GM04504 (cell line): ENCODE measurements at regions not wholly inside any gene's neighbourhood (a gene's known extent, or its start where the extent isn't known, plus 50 kb on each side); places are given as distances from the start of the nearest gene placed in this dataset.
A peak's percentile ranks its signal among the peaks of the same experiment; 100 is the strongest.
"Not testable (repeated sequence)": the region's sequence is repeated elsewhere in the genome, so short reads cannot be mapped to it uniquely, and the experiment has no call there.

Source experiments
- DNase-seq: peaks from one replicate; pipeline ENCODE4 v3.0.0-alpha.2; 2012; ENCODE audit warnings: low read depth

DNA sequence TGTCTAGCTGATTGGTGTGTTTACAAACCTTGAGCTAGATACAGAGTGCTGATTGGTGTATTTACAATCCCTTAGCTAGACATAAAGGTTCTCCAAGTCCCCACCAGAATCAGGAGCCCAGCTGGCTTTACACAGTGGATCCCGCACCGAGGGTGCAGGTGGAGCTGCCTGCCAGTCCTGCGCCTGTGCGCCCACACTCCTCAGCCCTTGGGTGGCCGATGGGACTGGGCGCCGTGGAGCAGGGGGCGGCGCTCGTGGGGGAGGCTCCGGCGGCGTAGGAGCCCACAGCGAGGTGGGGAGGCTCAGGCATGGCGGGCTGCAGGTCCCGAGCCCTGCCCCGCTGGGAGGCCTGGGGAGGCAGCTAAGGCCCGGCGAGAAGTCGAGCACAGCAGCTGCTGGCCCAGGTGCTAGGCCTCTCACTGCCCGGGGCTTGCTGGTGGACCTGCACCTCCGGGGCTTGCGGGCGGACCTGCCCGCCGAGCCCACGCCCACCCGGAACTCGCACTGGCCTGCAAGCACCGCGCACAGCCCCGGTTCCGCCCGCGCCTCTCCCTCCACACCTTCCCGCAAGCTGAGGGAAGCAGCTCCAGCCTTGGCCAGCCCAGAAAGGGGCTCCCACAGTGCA lies 51.0 kb upstream of the CDYL start:
- DNase-seq = not testable (repeated sequence)

DNA sequence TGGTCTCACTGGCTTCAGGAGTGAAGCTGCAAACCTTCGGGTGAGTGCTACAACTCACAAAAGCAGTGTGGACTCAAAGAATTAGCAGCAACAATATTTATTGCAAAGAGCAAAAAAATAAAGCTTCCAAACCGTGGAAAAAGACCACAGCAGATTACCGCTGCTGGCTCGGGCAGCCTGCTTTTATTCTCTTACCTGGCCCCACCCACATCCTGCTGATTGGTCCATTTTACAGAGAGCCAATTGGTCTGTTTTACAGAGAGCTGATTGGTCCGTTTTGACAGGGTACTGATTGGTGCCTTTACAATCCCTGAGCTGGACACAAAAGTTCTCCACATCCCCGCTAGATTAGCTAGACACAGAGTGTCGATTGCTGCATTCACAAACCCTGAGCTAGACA lies 51.5 kb upstream of the CDYL start:
- DNase-seq = not testable (repeated sequence)

DNA sequence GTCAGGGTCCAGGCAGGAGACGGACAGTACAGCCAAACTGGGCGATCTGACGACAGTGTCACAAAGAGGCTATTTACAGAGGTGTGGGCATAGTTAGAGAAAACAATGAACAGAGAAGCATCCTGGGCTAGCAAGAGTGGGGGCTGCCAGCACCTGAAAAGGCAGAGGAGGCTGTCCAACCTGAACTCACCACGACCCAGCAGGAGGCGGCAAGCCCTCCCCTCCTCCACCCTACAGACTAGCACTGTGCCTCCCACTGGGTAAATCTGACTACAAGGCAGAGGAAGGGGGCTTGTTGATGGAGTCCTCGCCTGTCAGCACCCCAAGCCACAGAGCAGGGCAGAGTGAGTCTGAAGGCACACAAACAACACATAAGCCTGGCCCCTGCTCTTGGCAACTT lies 52.8 kb upstream of the CDYL start:
- DNase-seq = no peak

DNA sequence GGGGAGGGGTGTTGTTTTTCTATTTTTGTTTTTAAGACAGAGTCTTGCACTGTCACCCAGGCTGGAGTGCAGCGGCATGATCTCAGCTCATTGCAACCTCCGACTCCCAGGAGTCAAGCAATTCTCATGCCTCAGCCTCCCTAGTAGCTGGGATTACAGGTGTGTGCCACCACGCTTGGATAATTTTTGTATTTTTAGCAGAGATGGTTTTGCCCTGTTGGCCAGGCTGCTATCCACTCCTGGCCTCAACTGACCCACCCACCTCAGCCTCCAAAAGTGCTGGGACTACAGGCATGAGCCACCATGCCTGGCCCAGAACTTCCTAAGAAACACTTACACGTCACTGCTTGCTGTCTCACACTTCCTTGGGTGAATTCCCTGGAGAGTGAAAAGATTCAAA lies 54.8 kb upstream of the CDYL start:
- not testable (repeated sequence) for DNase-seq

DNA sequence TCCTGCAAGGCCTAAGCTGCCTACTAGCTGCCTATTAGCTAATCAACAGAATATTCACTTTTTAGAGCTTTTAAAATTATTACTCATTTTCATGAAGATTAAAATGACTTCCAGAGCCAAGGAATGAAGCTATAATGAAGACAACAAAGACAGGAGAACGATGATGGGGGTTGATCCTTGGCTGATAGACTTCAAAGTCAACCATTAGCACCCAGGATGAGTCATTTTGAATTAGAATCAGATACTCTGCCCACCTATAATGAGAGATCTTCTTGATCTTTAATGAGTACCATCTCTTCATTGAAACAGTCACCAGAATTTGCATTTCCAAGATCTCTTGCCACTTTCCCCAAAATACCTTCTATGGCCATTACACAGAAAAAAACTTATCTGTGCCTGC lies 56.7 kb upstream of the CDYL start:
- no peak for DNase-seq

DNA sequence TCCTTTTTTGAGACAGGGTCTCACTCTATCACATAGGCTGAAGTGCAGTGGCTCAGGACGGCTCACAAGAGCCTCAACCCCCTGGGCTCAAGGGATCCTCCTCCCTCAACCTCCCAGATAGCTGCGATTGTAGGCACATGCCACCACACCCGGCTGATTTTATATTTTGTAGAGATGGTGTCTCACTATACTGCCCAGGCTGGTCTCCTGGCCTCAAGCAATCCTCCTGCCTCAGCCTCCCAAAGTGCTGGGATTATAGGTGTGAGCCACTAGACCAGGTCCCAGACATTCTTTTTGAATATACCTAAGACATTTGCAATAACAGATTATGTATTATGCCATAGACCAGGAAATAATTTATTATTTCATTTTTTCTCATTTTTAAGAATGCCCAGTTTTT lies 58.3 kb upstream of the CDYL start:
- DNase-seq = no peak

DNA sequence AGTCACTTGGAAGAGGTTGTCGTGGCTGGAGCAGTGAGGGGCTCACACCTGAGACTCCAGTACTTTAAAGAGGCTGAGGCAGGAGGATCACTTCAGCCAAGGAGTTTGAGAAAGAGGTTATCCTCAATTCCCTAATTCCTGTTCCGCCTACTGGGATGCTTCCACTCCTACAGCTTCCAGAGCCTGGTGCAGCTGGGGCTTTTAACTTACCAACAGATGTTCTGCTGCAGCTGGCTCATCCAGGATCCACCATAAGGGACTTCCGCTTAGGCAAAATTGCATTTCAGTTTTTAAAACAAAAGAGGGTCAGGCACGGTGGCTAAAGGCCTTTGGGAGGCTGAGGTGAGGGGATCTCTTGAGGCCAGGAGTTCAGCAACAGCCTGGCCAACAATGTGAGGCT lies 59.1 kb upstream of the CDYL start:
- no peak for DNase-seq

DNA sequence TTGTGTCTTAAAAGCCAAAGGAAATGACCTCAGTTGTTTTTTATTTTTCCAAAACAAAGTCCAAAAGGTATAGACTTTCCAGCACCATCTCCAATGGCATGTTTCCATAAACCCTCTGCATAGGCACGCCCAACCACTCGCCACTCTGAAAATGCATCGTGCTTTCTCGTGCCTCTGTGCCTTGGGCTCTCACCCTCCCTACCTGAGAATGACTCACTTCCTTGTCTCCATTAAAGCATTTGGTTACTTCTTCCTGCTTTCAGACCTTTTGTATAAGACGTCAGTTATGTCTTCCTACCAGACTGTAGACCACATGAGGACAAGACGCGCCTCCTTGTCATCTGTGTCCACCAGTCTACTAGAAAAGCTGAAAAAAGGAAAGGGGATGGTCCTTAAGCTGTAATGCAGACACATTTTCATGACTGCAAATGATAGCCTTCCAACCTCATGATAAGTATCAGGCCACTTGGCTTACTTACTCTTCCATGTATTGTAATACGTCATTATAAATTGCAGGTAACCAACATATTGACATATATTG lies 61.2 kb upstream of the CDYL start:
- no peak for DNase-seq

DNA sequence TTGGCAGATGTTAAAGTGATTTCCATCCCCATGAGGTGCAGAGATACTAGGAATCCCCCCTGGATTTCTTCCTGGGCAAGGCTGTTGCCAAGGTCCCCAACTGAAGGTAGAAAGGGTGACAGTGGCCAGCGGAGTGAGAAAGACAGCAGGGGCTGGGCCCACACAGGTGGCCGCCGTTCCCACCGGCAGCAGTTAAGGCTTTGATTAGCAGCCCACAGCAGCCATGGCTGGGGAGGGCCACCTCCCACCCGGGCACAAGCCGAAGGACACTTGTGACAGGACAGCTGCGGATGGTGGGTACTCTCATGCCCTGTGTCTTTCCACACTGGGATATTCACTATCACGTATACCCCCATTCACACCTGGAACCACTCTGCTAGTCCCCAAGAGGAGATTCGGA lies 63.9 kb upstream of the CDYL start:
- no peak for DNase-seq

DNA sequence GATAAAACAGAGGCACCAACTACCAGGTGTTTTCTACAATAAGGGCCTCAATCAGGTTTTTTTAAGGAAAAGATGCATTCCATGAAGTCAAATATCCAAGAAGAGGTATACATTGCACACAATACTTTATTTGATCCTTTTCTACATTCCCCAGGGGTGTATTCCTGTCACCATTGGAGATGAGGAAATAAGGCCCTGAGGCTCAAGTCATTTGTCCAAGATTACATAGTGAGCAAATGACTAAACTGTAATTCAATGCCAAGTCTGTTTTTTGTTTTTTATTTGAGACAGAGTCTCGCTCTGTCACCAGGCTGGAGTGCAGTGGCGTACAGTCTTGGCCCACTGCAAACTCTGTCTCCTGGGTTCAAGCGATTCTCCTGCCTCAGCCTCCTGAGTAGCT lies 69.2 kb upstream of the CDYL start:
- DNase-seq = peak; percentile 18

DNA sequence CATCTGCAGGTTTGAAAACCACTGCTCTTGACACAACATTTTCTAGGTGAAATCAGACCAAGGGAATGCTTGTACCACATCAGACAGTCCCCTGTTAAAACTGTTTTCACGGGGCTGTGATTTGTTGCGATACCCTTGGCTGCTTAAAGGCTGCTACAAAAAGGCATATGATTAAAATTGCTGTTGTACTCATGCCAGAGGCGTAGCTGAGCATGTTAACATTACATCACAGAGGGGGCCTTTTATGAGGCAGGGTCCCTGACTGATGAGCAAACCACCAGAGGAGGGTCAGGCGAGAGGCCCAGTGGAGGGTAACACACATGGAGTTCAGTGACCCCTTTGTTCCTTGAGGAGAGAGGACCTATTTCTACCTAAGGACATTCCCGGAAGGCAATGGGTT lies 70.4 kb upstream of the CDYL start:
- DNase-seq = no peak

DNA sequence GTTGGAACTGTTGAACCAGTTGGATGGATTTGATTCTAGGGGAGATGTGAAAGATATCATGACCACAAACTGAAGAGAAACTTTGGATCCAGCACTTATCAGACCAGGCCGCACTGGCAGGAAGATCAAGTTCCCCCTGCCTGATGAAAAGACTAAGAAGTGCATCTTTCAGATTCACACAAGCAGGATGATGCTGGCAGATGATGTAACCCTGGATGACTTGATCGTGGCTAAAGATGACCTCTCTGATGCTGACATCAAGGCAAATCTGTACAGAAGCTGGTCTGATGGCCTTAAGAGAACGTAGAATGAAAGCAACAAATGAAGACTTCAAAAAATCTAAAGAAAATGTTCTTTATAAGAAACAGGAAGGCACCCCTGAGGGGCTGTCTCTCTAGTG lies 72.8 kb upstream of the CDYL start:
- DNase-seq = no peak

DNA sequence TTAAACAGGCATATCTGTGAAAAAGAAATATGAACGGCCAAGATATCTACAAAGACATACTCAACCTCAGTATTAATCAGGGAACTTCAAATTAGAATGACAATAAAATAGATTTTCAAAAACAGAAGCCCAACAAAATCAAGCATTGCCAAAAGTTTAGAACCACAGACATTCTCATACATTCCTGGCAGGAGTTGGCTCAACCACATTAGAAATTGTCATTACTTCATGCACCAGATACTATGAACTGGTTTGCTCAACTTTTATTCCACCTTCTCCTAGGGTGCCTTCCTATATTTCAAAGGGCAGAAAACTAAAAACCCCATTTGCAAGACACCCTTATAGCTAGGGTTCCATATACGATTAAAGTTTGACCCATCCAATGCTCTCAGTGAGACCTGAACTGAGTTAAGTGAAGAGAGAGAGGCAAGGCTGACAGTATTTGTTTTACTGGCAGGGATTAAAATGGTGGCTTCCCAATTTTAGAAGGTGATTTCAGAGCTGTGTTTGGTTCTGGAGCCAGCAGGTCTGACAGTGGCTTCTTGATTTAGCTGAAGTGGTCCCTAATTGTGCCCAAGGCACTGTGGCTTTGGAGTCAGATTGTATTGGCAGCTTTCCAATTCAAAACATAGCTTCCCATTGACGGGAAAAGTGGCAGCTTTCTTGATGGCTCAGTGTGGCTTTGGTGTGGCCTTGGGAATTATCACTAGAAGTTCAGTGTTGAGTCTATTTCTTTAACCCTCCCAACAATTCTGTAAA lies 77.1 kb upstream of the CDYL start:
- no peak for DNase-seq

DNA sequence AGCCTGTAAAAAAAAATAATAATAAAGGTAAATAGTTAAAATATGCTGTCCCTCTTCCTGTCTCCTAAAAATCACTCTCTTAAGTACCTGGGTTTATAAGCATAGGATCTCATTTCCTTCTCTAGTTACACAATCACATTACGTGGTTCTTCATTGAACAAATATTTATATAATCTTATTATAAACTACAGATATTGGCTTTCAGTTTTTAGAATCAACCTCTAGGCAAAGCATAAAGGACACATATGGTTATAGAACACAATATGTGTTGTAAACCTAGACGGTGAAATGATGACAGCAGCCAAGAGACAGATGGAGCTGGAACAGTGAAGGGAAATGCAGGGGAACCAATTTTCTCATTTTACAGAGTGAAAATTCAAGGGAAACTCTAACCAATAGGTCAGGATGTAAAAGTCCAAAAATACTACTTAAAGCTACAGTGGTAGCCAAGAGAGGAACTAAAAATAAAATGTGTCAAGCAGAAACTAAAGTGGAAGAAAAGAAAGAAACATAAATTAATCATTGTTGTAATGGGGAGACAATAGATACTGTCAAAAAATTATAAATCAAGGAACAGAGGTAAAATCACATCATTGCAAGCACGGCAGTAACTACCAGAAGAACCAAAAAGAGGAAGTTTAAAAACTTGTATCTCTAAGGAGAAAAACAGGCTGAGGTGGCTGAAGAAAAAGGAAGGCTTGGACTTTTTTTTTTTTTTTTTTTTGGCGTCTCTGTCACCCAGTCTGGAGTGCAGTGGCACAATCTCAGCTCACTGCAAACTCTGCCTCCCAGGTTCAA lies 82.8 kb upstream of the CDYL start:
- DNase-seq = no peak

DNA sequence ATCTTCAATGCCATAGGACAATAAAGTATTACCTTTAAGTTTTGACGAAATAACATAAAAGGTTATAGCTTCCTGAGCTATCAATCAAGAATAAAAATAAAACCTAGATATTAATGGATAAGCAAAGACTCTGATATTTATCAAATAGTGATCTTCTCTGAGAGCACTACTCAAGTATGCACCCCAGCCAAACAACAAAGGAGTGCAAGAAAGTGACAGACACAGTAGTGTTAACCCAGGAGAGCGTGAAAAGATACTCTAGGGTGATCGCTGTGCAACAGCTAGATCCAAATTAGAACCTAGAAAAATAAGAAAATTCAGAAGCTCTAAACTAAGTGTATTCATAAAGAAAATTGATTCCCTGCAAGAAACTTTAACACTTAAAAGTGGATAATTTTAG lies 83.5 kb upstream of the CDYL start:
- DNase-seq = no peak

DNA sequence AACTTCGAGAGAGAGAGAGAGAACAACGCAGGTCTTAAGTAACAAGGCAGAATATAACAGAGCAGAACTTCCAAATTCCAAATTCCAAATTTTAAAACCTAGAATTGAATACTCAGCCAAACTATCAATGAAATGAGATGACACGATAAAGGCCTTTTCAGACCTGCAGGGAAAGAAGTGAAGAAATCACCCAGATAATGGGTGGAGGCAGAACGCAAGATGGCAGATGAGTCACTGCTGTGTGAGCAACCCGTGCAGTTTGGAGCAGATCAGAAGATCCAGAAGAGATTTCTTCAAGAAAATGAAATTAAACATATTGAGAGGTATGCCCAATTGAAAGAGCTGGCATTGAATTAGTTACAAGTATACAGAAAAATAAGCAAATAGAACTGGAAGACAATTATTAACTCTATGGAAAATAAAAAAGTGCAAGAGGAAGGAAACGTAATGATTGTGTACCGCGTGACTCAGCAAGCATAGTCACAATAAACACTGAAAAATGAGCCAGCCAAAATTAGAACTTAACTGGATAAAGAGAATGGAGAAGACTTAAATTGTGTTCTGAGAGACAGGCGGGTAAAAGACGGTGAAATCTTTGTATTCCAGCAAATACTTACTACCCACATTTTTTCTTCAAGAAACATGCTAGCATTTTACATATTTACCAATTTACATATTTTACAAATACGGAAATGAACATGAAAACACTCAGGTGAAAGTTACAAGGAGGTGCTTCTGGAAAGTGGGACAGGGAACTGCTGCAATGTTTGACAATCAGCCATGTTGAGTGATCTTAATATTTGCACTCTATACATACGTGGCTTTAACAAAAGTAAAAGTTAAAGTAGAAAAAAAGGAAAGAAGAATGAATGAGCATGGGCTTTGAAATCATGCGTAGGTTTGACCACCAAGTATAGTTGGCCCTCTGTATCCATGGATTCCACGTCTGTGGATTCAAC lies 87.9 kb upstream of the CDYL start:
- DNase-seq = peak; percentile 65

DNA sequence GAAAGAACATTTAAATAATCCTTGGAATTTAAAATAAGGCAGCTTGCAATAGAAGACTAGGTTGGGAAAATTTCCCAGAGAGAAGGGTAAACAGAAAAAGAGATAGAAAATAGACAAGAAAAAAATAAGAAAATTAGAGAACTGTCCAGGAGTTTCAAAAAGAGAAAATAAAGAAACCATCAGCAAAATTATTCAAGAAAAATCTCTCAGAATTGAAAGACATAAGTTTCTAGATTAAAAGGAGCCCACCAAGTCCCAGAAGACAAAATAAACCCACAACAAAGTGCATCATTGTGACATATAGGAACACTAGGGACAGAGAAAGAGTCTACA lies 88.6 kb upstream of the CDYL start:
- no peak for DNase-seq

DNA sequence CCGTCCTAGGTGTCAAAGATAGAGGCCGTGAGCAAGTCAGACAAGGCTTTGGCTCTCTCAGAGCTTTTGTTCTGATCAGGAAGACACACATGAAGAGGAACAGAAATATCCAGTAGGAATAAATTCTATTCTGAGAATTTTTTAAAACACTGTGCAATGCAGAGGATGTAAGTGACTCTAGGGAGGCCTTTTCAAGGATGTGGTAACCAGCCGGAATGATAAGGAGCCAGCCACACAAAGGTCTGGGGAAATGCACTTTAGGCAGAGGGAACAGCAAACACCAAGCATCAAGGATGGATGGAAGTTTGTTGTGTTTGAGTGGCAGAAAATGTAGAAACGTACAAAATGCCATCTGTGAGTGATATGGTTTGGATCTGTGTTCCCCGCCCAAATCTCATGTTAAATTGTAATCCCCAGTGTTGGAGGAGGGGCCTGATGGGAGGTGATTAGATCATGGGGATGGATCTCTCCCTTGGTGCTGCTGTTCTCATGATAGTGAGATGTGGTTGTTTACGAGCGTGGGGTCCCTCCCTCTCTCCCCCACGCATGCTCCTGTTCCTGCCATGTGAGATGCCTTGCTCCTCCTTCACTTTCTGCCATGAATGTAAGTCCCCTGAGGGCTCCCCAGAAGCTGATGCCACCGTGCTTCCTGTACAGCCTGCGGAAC lies 93.6 kb upstream of the CDYL start:
- DNase-seq = no peak

DNA sequence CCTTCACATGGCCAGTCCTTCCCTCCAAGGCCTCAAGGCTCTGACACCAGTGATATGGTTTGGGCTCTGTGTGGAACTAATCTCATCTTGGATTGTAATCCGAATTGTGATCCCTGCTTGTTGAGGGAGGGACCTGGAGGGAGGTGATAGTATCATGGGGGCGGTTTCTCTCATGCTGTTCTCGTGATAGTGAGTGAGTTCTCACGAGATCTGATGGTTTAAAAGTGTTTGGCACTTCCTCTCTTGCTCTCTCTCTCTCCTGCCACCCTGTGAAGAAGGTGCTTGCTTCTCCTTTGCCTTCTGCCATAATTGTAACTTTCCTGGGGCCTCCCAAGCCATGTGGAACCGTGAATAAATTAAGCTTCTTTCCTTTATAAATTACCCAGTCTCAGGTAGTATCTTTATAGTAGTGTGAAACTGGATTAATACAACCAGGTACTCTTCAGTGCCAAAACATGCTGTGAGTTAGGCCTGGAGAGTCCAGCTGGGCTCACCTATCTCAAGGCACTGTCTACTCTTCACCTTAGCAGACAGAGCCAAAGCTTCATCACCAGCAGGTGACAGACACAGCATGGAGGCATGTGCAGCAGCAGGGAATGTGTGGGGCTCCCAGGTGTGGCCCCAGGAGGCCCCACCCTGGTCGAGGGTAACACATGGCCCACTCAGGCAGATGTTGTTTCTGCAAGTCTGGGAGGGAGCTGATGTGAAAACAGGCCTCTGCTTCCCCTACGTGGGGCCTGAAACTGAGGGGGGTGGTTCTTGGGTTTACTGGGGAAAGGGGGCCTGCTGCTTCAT lies 97.5 kb upstream of the CDYL start:
- DNase-seq = no peak

DNA sequence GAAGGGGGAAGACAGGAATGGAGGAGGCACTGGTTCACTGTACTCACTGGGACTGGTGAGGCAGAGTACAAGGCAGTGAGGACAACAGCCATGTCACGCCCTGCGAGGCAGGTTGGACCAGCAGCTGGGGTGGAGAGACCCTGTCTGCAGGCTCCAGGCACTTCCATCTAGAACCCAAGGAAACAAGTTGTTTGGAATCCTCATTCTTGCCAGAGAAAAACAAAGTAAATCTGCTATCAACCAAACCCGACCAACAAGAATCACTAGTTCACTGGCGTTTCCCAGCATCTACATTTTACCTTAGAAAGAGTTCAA lies 98.5 kb upstream of the CDYL start:
- no peak for DNase-seq
